ENCODE measurements at regions not wholly inside any gene's neighbourhood (a gene's known extent, or its start where the extent isn't known, plus 50 kb on each side); places are given as distances from the start of the nearest gene placed in this dataset.
"Not testable (repeated sequence)": the region's sequence is repeated elsewhere in the genome, so short reads cannot be mapped to it uniquely, and the experiment has no call there.

GRCh38 chr6:27728442-27728841, 183.8 kb downstream of the OR2B2 start:
- no peaks in the 10 kb centered on the region for H3K36me3 ChIP-seq (ENCODE audit: insufficient read depth, low read length)
- H3K4me1 ChIP-seq (ENCODE audit: control insufficient read depth, insufficient read depth, low read length, unreplicated experiment), result no peaks in the 10 kb centered on the region
- peaks cover 51% of the 10 kb centered on the region for H3K27me3 ChIP-seq (ENCODE audit: insufficient read depth, low read length)
- no peaks in the 10 kb centered on the region for H3K79me2 ChIP-seq (ENCODE audit: control insufficient read depth, insufficient read depth, low read length, unreplicated experiment)
- no peak overlapping the region for H2AFZ ChIP-seq (ENCODE audit: low read length, unreplicated experiment)
- no peak overlapping the region for H3K4me3 ChIP-seq (ENCODE audit: low read depth, low read length)
- no peak overlapping the region for H3K27ac ChIP-seq (ENCODE audit: low read depth, low read length)

GRCh38 chr6:27726619-27727023, 185.6 kb downstream of the OR2B2 start:
- no peak overlapping the region for H3K4me3 ChIP-seq (ENCODE audit: low read depth, low read length)
- no peaks in the 10 kb centered on the region for H3K79me2 ChIP-seq (ENCODE audit: control insufficient read depth, insufficient read depth, low read length, unreplicated experiment)
- no peaks in the 10 kb centered on the region for H3K36me3 ChIP-seq (ENCODE audit: insufficient read depth, low read length)
- peaks cover 44% of the 10 kb centered on the region for H3K27me3 ChIP-seq (ENCODE audit: insufficient read depth, low read length)
- no peaks in the 10 kb centered on the region for H3K4me1 ChIP-seq (ENCODE audit: control insufficient read depth, insufficient read depth, low read length, unreplicated experiment)
- no peak overlapping the region for H2AFZ ChIP-seq (ENCODE audit: low read length, unreplicated experiment)
- no peak overlapping the region for H3K27ac ChIP-seq (ENCODE audit: low read depth, low read length)

GRCh38 chr6:27720607-27721580, 191.3 kb downstream of the OR2B2 start:
- Histone ChIP-seq H3K27me3 (ENCODE audit: insufficient read depth, low read length) (no peaks in the 10 kb centered on the region), H3K27ac (ENCODE audit: low read depth, low read length) (no peak overlapping the region), H3K4me3 (ENCODE audit: low read depth, low read length) (peak overlapping the region; percentile 67), H2AFZ (ENCODE audit: low read length, unreplicated experiment) (no peak overlapping the region), H3K79me2 (ENCODE audit: control insufficient read depth, insufficient read depth, low read length, unreplicated experiment) (no peaks in the 10 kb centered on the region), H3K4me1 (ENCODE audit: control insufficient read depth, insufficient read depth, low read length, unreplicated experiment) (peaks cover 6% of the 10 kb centered on the region), H3K36me3 (ENCODE audit: insufficient read depth, low read length) (no peaks in the 10 kb centered on the region)

- H2AFZ ChIP-seq (ENCODE audit: low read length, unreplicated experiment); H3K79me2 ChIP-seq (ENCODE audit: control insufficient read depth, insufficient read depth, low read length, unreplicated experiment); H3K27ac ChIP-seq (ENCODE audit: low read depth, low read length); H3K4me3 ChIP-seq (ENCODE audit: low read depth, low read length); H3K27me3 ChIP-seq (ENCODE audit: insufficient read depth, low read length); H3K4me1 ChIP-seq (ENCODE audit: control insufficient read depth, insufficient read depth, low read length, unreplicated experiment); H3K36me3 ChIP-seq (ENCODE audit: insufficient read depth, low read length): not testable (repeated sequence)
Measured at GRCh38 chr6:27719039-27719438, 193.2 kb downstream of the OR2B2 start.

- H3K36me3 ChIP-seq (ENCODE audit: insufficient read depth, low read length), result no peaks in the 10 kb centered on the region
- H3K4me3 ChIP-seq (ENCODE audit: low read depth, low read length), result no peak overlapping the region
- no peaks in the 10 kb centered on the region for H3K79me2 ChIP-seq (ENCODE audit: control insufficient read depth, insufficient read depth, low read length, unreplicated experiment)
- peaks cover 7% of the 10 kb centered on the region for H3K4me1 ChIP-seq (ENCODE audit: control insufficient read depth, insufficient read depth, low read length, unreplicated experiment)
- H2AFZ ChIP-seq (ENCODE audit: low read length, unreplicated experiment), result no peak overlapping the region
- no peaks in the 10 kb centered on the region for H3K27me3 ChIP-seq (ENCODE audit: insufficient read depth, low read length)
- H3K27ac ChIP-seq (ENCODE audit: low read depth, low read length), result no peak overlapping the region
Measured at GRCh38 chr6:27706431-27706830, 205.8 kb downstream of the OR2B2 start.

GRCh38 chr6:27700337-27700736, 211.9 kb downstream of the OR2B2 start:
- H3K27me3 ChIP-seq (ENCODE audit: insufficient read depth, low read length), result no peaks in the 10 kb centered on the region
- H2AFZ ChIP-seq (ENCODE audit: low read length, unreplicated experiment), result no peak overlapping the region

GRCh38 chr6:27694547-27694874, 217.7 kb downstream of the OR2B2 start:
- Histone ChIP-seq H3K27ac (ENCODE audit: low read depth, low read length) (no peak overlapping the region), H3K4me1 (ENCODE audit: control insufficient read depth, insufficient read depth, low read length, unreplicated experiment) (no peaks in the 10 kb centered on the region), H3K79me2 (ENCODE audit: control insufficient read depth, insufficient read depth, low read length, unreplicated experiment) (no peaks in the 10 kb centered on the region), H3K4me3 (ENCODE audit: low read depth, low read length) (peak overlapping the region; percentile 93), H3K36me3 (ENCODE audit: insufficient read depth, low read length) (no peaks in the 10 kb centered on the region), H2AFZ (ENCODE audit: low read length, unreplicated experiment) (peak overlapping the region; percentile 99), H3K27me3 (ENCODE audit: insufficient read depth, low read length) (no peaks in the 10 kb centered on the region)

More at GRCh38 chr6:27700337-27700736, 211.9 kb downstream of the OR2B2 start:
- H3K79me2 ChIP-seq (ENCODE audit: control insufficient read depth, insufficient read depth, low read length, unreplicated experiment), result no peaks in the 10 kb centered on the region
- H3K4me1 ChIP-seq (ENCODE audit: control insufficient read depth, insufficient read depth, low read length, unreplicated experiment), result no peaks in the 10 kb centered on the region
- no peak overlapping the region for H3K4me3 ChIP-seq (ENCODE audit: low read depth, low read length)
- H3K27ac ChIP-seq (ENCODE audit: low read depth, low read length), result no peak overlapping the region
- H3K36me3 ChIP-seq (ENCODE audit: insufficient read depth, low read length), result no peaks in the 10 kb centered on the region

GRCh38 chr6:27693766-27694546, 218.2 kb downstream of the OR2B2 start:
- Histone ChIP-seq H3K27ac (ENCODE audit: low read depth, low read length) (no peak overlapping the region), H2AFZ (ENCODE audit: low read length, unreplicated experiment) (peak overlapping the region; percentile 99), H3K79me2 (ENCODE audit: control insufficient read depth, insufficient read depth, low read length, unreplicated experiment) (no peaks in the 10 kb centered on the region), H3K27me3 (ENCODE audit: insufficient read depth, low read length) (no peaks in the 10 kb centered on the region), H3K4me1 (ENCODE audit: control insufficient read depth, insufficient read depth, low read length, unreplicated experiment) (no peaks in the 10 kb centered on the region), H3K36me3 (ENCODE audit: insufficient read depth, low read length) (no peaks in the 10 kb centered on the region), H3K4me3 (ENCODE audit: low read depth, low read length) (peak overlapping the region; percentile 93)

DNA sequence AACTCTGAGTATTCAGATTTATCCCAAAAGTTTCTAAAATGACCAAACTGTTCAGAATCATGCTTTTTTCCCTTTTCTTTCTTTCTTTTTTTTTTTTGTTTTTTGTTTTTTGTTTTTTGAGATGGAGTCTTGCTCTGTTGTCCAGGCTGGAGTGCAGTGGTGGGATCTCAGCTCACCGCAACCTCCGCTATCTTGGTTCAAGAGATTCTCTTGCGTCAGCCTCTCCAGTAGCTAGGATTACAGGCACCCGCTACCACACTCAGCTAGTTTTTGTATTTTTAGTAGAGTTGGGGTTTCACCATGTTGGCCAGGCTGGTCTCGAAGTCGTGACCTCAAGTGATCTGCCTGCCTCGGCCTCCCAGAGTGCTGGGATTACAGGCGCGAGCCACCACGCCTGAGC, 219.2 kb upstream of the ZNF184 start:
- H3K27me3 ChIP-seq (ENCODE audit: insufficient read depth, low read length); H3K4me3 ChIP-seq (ENCODE audit: low read depth, low read length); H3K79me2 ChIP-seq (ENCODE audit: control insufficient read depth, insufficient read depth, low read length, unreplicated experiment); H3K4me1 ChIP-seq (ENCODE audit: control insufficient read depth, insufficient read depth, low read length, unreplicated experiment); H2AFZ ChIP-seq (ENCODE audit: low read length, unreplicated experiment); H3K27ac ChIP-seq (ENCODE audit: low read depth, low read length); H3K36me3 ChIP-seq (ENCODE audit: insufficient read depth, low read length): not testable (repeated sequence)

DNA sequence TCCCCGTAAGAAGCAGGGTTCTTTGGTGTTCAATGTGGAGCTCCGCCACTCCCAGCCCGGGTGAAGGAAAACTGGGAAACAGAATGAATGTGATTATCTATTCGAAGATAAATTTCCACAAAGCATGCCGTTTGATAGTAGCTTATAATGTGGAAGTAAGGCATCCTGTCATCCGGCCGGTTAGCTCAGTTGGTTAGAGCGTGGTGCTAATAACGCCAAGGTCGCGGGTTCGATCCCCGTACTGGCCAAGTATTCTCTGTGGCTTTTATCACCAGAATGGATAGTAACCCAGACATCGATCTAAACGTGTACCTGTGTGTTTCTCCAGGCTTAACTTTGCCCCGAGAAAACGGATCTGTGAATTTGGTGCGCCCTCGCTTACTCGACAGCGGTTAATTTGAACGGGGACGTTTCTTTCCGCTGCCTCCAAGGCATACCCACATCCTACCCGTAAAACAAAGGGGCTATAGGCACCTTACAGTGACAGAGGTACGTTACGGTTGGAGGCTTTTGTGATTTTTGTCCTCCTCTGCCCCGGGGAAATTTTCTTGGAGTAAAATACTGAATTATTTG, 215.2 kb upstream of the ZNF184 start:
- Histone ChIP-seq H3K79me2 (ENCODE audit: control insufficient read depth, insufficient read depth, low read length, unreplicated experiment) (no peaks in the 10 kb centered on the region), H3K4me1 (ENCODE audit: control insufficient read depth, insufficient read depth, low read length, unreplicated experiment) (no peaks in the 10 kb centered on the region), H2AFZ (ENCODE audit: low read length, unreplicated experiment) (peak overlapping the region; percentile 62), H3K4me3 (ENCODE audit: low read depth, low read length) (peak overlapping the region; percentile 78), H3K27ac (ENCODE audit: low read depth, low read length) (peak overlapping the region; percentile 21; the same call in 1 of the 2 replicates), H3K27me3 (ENCODE audit: insufficient read depth, low read length) (no peaks in the 10 kb centered on the region), H3K36me3 (ENCODE audit: insufficient read depth, low read length) (no peaks in the 10 kb centered on the region)
